Caco-2 (cell line): ENCODE measurements at regions not wholly inside any gene's neighbourhood (a gene's known extent, or its start where the extent isn't known, plus 50 kb on each side); places are given as distances from the start of the nearest gene placed in this dataset.
"Not testable (repeated sequence)": the region's sequence is repeated elsewhere in the genome, so short reads cannot be mapped to it uniquely, and the experiment has no call there.

Experiments used
- BruUV-seq: library from RNA; stranded (reverse); fragments of 400-500 nt; replicated peaks from 2 replicates; lab custom pipeline; 2021; lab: Mats Ljungman, UMichigan
- CTCF ChIA-PET: fragments of 300-600 bp; sonication (Branson Sonifier 250); formaldehyde crosslinking; loops from one replicate; lab custom pipeline; 2022; ENCODE audit warnings: antibody characterized with exemption; lab: Charles Lee
- POLR2A ChIA-PET: fragments of 300-600 bp; sonication (Branson Sonifier 250); formaldehyde crosslinking; loops from one replicate; lab custom pipeline; 2022; ENCODE audit warnings: antibody characterized with exemption; lab: Charles Lee
- DNase-seq, 2 experiments: peaks; one replicate each; pipeline versions ENCODE4 v3.0.0 to v3.0.0-alpha.2; 2020 to 2022
- H3K27me3 ChIP-seq: replicated peaks from 2 replicates; pipeline ENCODE4 v1.6.0; 2011; ENCODE audit warnings: low read length; ENCODE audit not compliant: control insufficient read depth, insufficient read depth
- H3K36me3 ChIP-seq: 2 replicates; pipeline ENCODE4 v1.5.1; 2011; ENCODE audit warnings: low read length; ENCODE audit not compliant: control insufficient read depth, insufficient read depth
- H3K4me1 ChIP-seq: fragments of 250-450 bp; sonication (Bioruptor Pico); 2 replicates; pipeline ENCODE4 v1.5.1; 2020; ENCODE audit warnings: mild to moderate bottlenecking
- H3K4me3 ChIP-seq: 2 replicates; pipeline ENCODE4 v1.5.1; 2011; ENCODE audit warnings: low read depth, mild to moderate bottlenecking, control low read depth, low read length
- H3K9me3 ChIP-seq: fragments of 250-450 bp; sonication (Bioruptor Pico); 2 replicates; pipeline ENCODE4 v1.5.1; 2020; ENCODE audit warnings: mild to moderate bottlenecking, moderate library complexity
- H3K27ac Mint-ChIP-seq: one replicate; pipeline ENCODE4 v1.8.0; 2022; ENCODE audit warnings: mixed read lengths; ENCODE audit not compliant: unreplicated experiment
- H3K27me3 Mint-ChIP-seq: one replicate; pipeline ENCODE4 v1.8.0; 2022; ENCODE audit warnings: mixed read lengths; ENCODE audit not compliant: insufficient read depth, unreplicated experiment
- H3K36me3 Mint-ChIP-seq: one replicate; pipeline ENCODE4 v1.8.0; 2022; ENCODE audit warnings: mild to moderate bottlenecking, mixed read lengths; ENCODE audit not compliant: insufficient read depth, unreplicated experiment
- H3K4me1 Mint-ChIP-seq: one replicate; pipeline ENCODE4 v1.8.0; 2022; ENCODE audit warnings: low read depth, mixed read lengths; ENCODE audit not compliant: unreplicated experiment
- H3K4me3 Mint-ChIP-seq: one replicate; pipeline ENCODE4 v1.8.0; 2022; ENCODE audit warnings: mild to moderate bottlenecking, moderate library complexity, mixed read lengths; ENCODE audit not compliant: unreplicated experiment
- H3K9me3 Mint-ChIP-seq: one replicate; pipeline ENCODE4 v1.8.0; 2022; ENCODE audit warnings: mixed read lengths; ENCODE audit not compliant: unreplicated experiment
- intact Hi-C: fragments of 100-400 bp; cut with micrococcal nuclease; formaldehyde crosslinking; loops from one replicate; pipeline ENCODE4 v1.10.0; 2022; ENCODE audit not compliant: unreplicated experiment

- intact Hi-C loops, POLR2A ChIA-PET, H3K4me3 ChIP-seq, H3K27me3 ChIP-seq, CTCF ChIA-PET, H3K36me3 Mint-ChIP-seq, H3K9me3 ChIP-seq, H3K27me3 Mint-ChIP-seq, H3K4me1 ChIP-seq, H3K4me1 Mint-ChIP-seq, H3K36me3 ChIP-seq, H3K9me3 Mint-ChIP-seq: not testable (repeated sequence)
- Mint-ChIP-seq H3K27ac (peak overlapping the region; percentile 82), H3K4me3 (peak overlapping the region; percentile 24)
- peak; percentile 31 to 53 for DNase-seq
- BruUV-seq: TSS peak; percentile 90
These were observed 70.8 kb upstream of the SPDYE9 start for GRCh38 chr7:73156510-73157168.

- H3K4me3 Mint-ChIP-seq: peak overlapping the region; percentile 69
- H3K9me3 Mint-ChIP-seq, H3K36me3 Mint-ChIP-seq, H3K9me3 ChIP-seq, POLR2A ChIA-PET, H3K27me3 Mint-ChIP-seq, H3K36me3 ChIP-seq, CTCF ChIA-PET, intact Hi-C loops, H3K27ac Mint-ChIP-seq, H3K27me3 ChIP-seq, H3K4me1 Mint-ChIP-seq, BruUV-seq, H3K4me1 ChIP-seq: not testable (repeated sequence)
- peak; percentile 89 for DNase-seq
- peak overlapping the region; percentile 26 for H3K4me3 ChIP-seq
These were observed 68.8 kb upstream of the SPDYE9 start for GRCh38 chr7:73154586-73155038.

GRCh38 chr7:73153921-73154585, 68.2 kb upstream of the SPDYE9 start:
- H3K36me3 Mint-ChIP-seq, H3K4me1 ChIP-seq, intact Hi-C loops, H3K4me3 ChIP-seq, H3K9me3 Mint-ChIP-seq, H3K9me3 ChIP-seq, POLR2A ChIA-PET, H3K27me3 ChIP-seq, H3K4me1 Mint-ChIP-seq, H3K36me3 ChIP-seq, H3K27ac Mint-ChIP-seq, CTCF ChIA-PET, BruUV-seq, H3K27me3 Mint-ChIP-seq: not testable (repeated sequence)
- DNase-seq: peak in 1 of 2 experiments; percentile 22
- peak overlapping the region; percentile 69 for H3K4me3 Mint-ChIP-seq

GRCh38 chr7:73148570-73148969, 62.7 kb upstream of the SPDYE9 start:
- H3K27me3 Mint-ChIP-seq, CTCF ChIA-PET, H3K9me3 Mint-ChIP-seq, intact Hi-C loops, H3K36me3 ChIP-seq, H3K36me3 Mint-ChIP-seq, H3K27ac Mint-ChIP-seq, DNase-seq, H3K4me3 Mint-ChIP-seq, BruUV-seq, POLR2A ChIA-PET, H3K4me3 ChIP-seq, H3K4me1 ChIP-seq, H3K4me1 Mint-ChIP-seq, H3K27me3 ChIP-seq, H3K9me3 ChIP-seq: not testable (repeated sequence)

- H3K4me3 ChIP-seq, intact Hi-C loops, H3K9me3 ChIP-seq, BruUV-seq, H3K4me1 ChIP-seq, POLR2A ChIA-PET, H3K27me3 ChIP-seq, H3K27ac Mint-ChIP-seq, H3K4me1 Mint-ChIP-seq, H3K9me3 Mint-ChIP-seq, H3K36me3 Mint-ChIP-seq, CTCF ChIA-PET, H3K27me3 Mint-ChIP-seq, DNase-seq, H3K36me3 ChIP-seq, H3K4me3 Mint-ChIP-seq: not testable (repeated sequence)
These were observed 61.8 kb upstream of the SPDYE9 start for GRCh38 chr7:73147681-73148080.

GRCh38 chr7:73143993-73144392, 58.2 kb upstream of the SPDYE9 start:
- H3K4me1 Mint-ChIP-seq, H3K9me3 Mint-ChIP-seq, DNase-seq, H3K4me3 ChIP-seq, H3K9me3 ChIP-seq, H3K27me3 Mint-ChIP-seq, H3K36me3 ChIP-seq, CTCF ChIA-PET, POLR2A ChIA-PET, H3K27ac Mint-ChIP-seq, H3K4me1 ChIP-seq, H3K36me3 Mint-ChIP-seq, H3K4me3 Mint-ChIP-seq, H3K27me3 ChIP-seq, BruUV-seq, intact Hi-C loops: not testable (repeated sequence)

GRCh38 chr7:73137922-73138321, 52.1 kb upstream of the SPDYE9 start:
- H3K27me3 Mint-ChIP-seq, POLR2A ChIA-PET, H3K36me3 Mint-ChIP-seq, intact Hi-C loops, DNase-seq, H3K4me1 Mint-ChIP-seq, CTCF ChIA-PET, H3K4me3 Mint-ChIP-seq, H3K27ac Mint-ChIP-seq, H3K4me1 ChIP-seq, H3K9me3 Mint-ChIP-seq, H3K27me3 ChIP-seq, H3K9me3 ChIP-seq, BruUV-seq, H3K36me3 ChIP-seq, H3K4me3 ChIP-seq: not testable (repeated sequence)
